ENCODE measurements at regions not wholly inside any gene's neighbourhood (a gene's known extent, or its start where the extent isn't known, plus 50 kb on each side); places are given as distances from the start of the nearest gene placed in this dataset.

- H3K4me1 ChIP-seq: no peaks in the 10 kb centered on the region
- no peaks in the 10 kb centered on the region for H3K36me3 ChIP-seq
- no peak overlapping the region for H3K4me3 ChIP-seq
- H3K9me3 ChIP-seq: peaks cover 0 to 21% (median 9%) of the 10 kb centered on the region in 4 donors
- no peak overlapping the region for H3K27ac ChIP-seq
- H3K27me3 ChIP-seq: no peaks in the 10 kb centered on the region
- TF ChIP-seq EP300 (IDR thresholded peaks at IDR 0.05): no peak
- TF ChIP-seq POLR2A (IDR thresholded peaks at IDR 0.05): no peak
- no peak for TF ChIP-seq CTCF (IDR thresholded peaks at IDR 0.05)
- no peak for DNase-seq (ENCODE audit: low spot score in 2 of 2)
Measured at GRCh38 chr1:55388960-55389359, 173.8 kb upstream of the USP24 start.

GRCh38 chr1:55387145-55387544 is 172.0 kb upstream of the USP24 start:
- Histone ChIP-seq H3K4me3 (no peak overlapping the region), H3K36me3 (no peaks in the 10 kb centered on the region), H3K27ac (no peak overlapping the region), H3K27me3 (no peaks in the 10 kb centered on the region), H3K4me1 (no peaks in the 10 kb centered on the region), H3K9me3 (peaks cover 0 to 16% (median 8%) of the 10 kb centered on the region in 4 donors)
- WGBS, 2 donors: 66 to 77% methylated on average over 2 of the region's 2 CpGs
- TF ChIP-seq EP300 (IDR thresholded peaks at IDR 0.05) (no peak), CTCF (IDR thresholded peaks at IDR 0.05) (no peak), POLR2A (IDR thresholded peaks at IDR 0.05) (no peak)
- DNase-seq (ENCODE audit: low spot score in 2 of 2): no peak

GRCh38 chr1:55386456-55386855 is 171.3 kb upstream of the USP24 start:
- Histone ChIP-seq H3K36me3 (no peaks in the 10 kb centered on the region), H3K27me3 (no peaks in the 10 kb centered on the region), H3K27ac (no peak overlapping the region), H3K9me3 (peaks cover 0 to 16% (median 8%) of the 10 kb centered on the region in 4 donors), H3K4me3 (no peak overlapping the region), H3K4me1 (no peaks in the 10 kb centered on the region)
- TF ChIP-seq CTCF (IDR thresholded peaks at IDR 0.05) (no peak), POLR2A (IDR thresholded peaks at IDR 0.05) (no peak), EP300 (IDR thresholded peaks at IDR 0.05) (no peak)
- WGBS, 2 donors: 58 to 59% methylated on average over 4 of the region's 4 CpGs
- DNase-seq (ENCODE audit: low spot score in 2 of 2): no peak

GRCh38 chr1:55385402-55386018 is 170.3 kb upstream of the USP24 start:
- DNase-seq (ENCODE audit: low spot score in 2 of 2): no peak
- no peaks in the 10 kb centered on the region for H3K36me3 ChIP-seq
- no peaks in the 10 kb centered on the region for H3K4me1 ChIP-seq
- TF ChIP-seq CTCF (IDR thresholded peaks at IDR 0.05): no peak
- TF ChIP-seq EP300 (IDR thresholded peaks at IDR 0.05): no peak
- TF ChIP-seq POLR2A (IDR thresholded peaks at IDR 0.05): no peak
- H3K27me3 ChIP-seq: no peaks in the 10 kb centered on the region
- H3K4me3 ChIP-seq: no peak overlapping the region
- no peak overlapping the region for H3K27ac ChIP-seq
- 91 to 94% methylated on average over 1 of the region's 1 CpG for WGBS, 2 donors
- H3K9me3 ChIP-seq: peaks cover 0 to 16% (median 8%) of the 10 kb centered on the region in 4 donors

GRCh38 chr1:55384637-55385036 is 169.5 kb upstream of the USP24 start:
- Histone ChIP-seq H3K4me1 (no peaks in the 10 kb centered on the region), H3K4me3 (no peak overlapping the region), H3K36me3 (no peaks in the 10 kb centered on the region), H3K27ac (no peak overlapping the region), H3K27me3 (no peaks in the 10 kb centered on the region), H3K9me3 (peaks cover 0 to 14% (median 5%) of the 10 kb centered on the region in 4 donors)
- 89 to 93% methylated on average over 7 of the region's 7 CpGs for WGBS, 2 donors
- DNase-seq (ENCODE audit: low spot score in 2 of 2): no peak
- TF ChIP-seq POLR2A (IDR thresholded peaks at IDR 0.05) (no peak), EP300 (IDR thresholded peaks at IDR 0.05) (no peak), CTCF (IDR thresholded peaks at IDR 0.05) (no peak)

Measured in tibial nerve (tissue), 4 donors.